ENCODE measurements at regions not wholly inside any gene's neighbourhood (a gene's known extent, or its start where the extent isn't known, plus 50 kb on each side); places are given as distances from the start of the nearest gene placed in this dataset.

DNA sequence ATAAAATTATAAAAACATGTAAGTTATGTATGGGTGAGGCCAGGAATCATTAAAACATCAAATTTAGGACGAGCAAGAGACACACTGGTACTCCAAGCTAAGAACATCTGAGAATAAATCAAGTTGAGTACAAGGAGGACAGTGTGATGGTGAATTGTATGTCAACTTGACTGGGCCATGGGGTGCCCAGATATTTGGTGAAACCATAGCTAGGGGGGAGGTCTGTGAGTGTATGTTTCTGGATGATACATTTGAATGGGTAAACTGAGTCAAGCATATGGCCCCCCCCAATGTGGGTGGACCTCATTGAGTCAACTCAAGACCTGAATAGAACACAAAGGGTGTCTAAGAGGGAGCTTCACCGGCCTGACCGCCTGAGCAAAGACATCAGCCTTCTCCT lies 115.3 kb upstream of the BCOR start:
- TF ChIP-seq EP300 (IDR thresholded peaks at IDR 0.05) (no peak), POLR2A (IDR thresholded peaks at IDR 0.05; ENCODE audit: low read length) (no peak), ZC3H11A (IDR thresholded peaks at IDR 0.05) (no peak), USF2 (IDR thresholded peaks at IDR 0.05) (no peak), SMC3 (IDR thresholded peaks at IDR 0.05) (no peak), TP53 (CRISPR knock-in tag; IDR thresholded peaks at IDR 0.05) (no peak), CEBPB (IDR thresholded peaks at IDR 0.05) (no peak), CTCF (IDR thresholded peaks at IDR 0.05) (no peak)
